Stimulated activated CD8-positive, alpha-beta memory T cell treated with anti-CD3 and anti-CD28 coated beads, Interleukin-12 subunit alpha, Interleukin-12 subunit beta, amount 100 ng/mL, for 24 hours (primary cell): ENCODE measurements at regions not wholly inside any gene's neighbourhood (a gene's known extent, or its start where the extent isn't known, plus 50 kb on each side); places are given as distances from the start of the nearest gene placed in this dataset.

Experiments used
- DNase-seq: peaks from one replicate; pipeline ENCODE4 v3.0.0-alpha.2; 2020; ENCODE audit errors: extremely low read depth

GRCh38 chr14:98808494-98809407 is 463.2 kb downstream of the BCL11B start:
- no peak for DNase-seq

GRCh38 chr14:98816195-98816594 is 455.8 kb downstream of the BCL11B start:
- no peak for DNase-seq

GRCh38 chr14:98816720-98817119 is 455.3 kb downstream of the BCL11B start:
- no peak for DNase-seq

- no peak for DNase-seq
Measured at GRCh38 chr14:98819132-98819866, 452.7 kb downstream of the BCL11B start.

GRCh38 chr14:98819867-98820206 is 452.2 kb downstream of the BCL11B start:
- DNase-seq, result no peak

GRCh38 chr14:98822917-98823316 is 449.1 kb downstream of the BCL11B start:
- no peak for DNase-seq

GRCh38 chr14:98826618-98827017 is 445.4 kb downstream of the BCL11B start:
- no peak for DNase-seq

GRCh38 chr14:98834119-98834518 is 437.9 kb downstream of the BCL11B start:
- no peak for DNase-seq

- no peak for DNase-seq
Measured at GRCh38 chr14:98835051-98835824, 436.8 kb downstream of the BCL11B start.

GRCh38 chr14:98835825-98836100 is 436.2 kb downstream of the BCL11B start:
- DNase-seq, result no peak

- DNase-seq, result no peak
Measured at GRCh38 chr14:98840091-98840490, 431.9 kb downstream of the BCL11B start.

- no peak for DNase-seq
Measured at GRCh38 chr14:98840511-98840910, 431.5 kb downstream of the BCL11B start.

- no peak for DNase-seq
Measured at GRCh38 chr14:98844456-98844855, 427.5 kb downstream of the BCL11B start.

GRCh38 chr14:98847521-98848468 is 424.2 kb downstream of the BCL11B start:
- no peak for DNase-seq

GRCh38 chr14:98853063-98853729 is 418.8 kb downstream of the BCL11B start:
- no peak for DNase-seq

GRCh38 chr14:98855926-98856715 is 415.9 kb downstream of the BCL11B start:
- no peak for DNase-seq

GRCh38 chr14:98858158-98858557 is 413.8 kb downstream of the BCL11B start:
- DNase-seq, result no peak

GRCh38 chr14:98858561-98858960 is 413.4 kb downstream of the BCL11B start:
- DNase-seq, result no peak

GRCh38 chr14:98859301-98859700 is 412.7 kb downstream of the BCL11B start:
- DNase-seq, result no peak

- no peak for DNase-seq
Measured at GRCh38 chr14:98864211-98864610, 407.8 kb downstream of the BCL11B start.
